Heart left ventricle (tissue), 16 donors: ENCODE measurements at regions not wholly inside any gene's neighbourhood (a gene's known extent, or its start where the extent isn't known, plus 50 kb on each side); places are given as distances from the start of the nearest gene placed in this dataset.
"Not testable (repeated sequence)": the region's sequence is repeated elsewhere in the genome, so short reads cannot be mapped to it uniquely, and the experiment has no call there.

Experiments
- ATAC-seq, 4 donors: fragments of 200-7000 bp; cut with Tn5 transposase; one replicate each; pipeline ENCODE4 v1.9.1; 2020 to 2022; ENCODE audit warnings: moderate library complexity in 4 of 4, mild to moderate bottlenecking in 3 of 4, moderate number of reproducible peaks in 1 of 4
- DNase-seq, 5 donors: peaks; one replicate each; pipeline ENCODE4 v3.0.0-alpha.2; 2020
- H3K27ac ChIP-seq, 12 donors: fragments of 200-600 bp; sonication (generic) in 4 of 12; one replicate each; pipeline versions ENCODE4 v1.5.0 to v1.8.0; 2016 to 2022; ENCODE audit warnings: mild to moderate bottlenecking in 2 of 12
- H3K27me3 ChIP-seq, 9 donors: fragments of 200-600 bp; sonication (generic) in 2 of 9; one replicate each; pipeline versions ENCODE4 v1.5.1 to v1.8.0; 2016 to 2022; ENCODE audit warnings: mild to moderate bottlenecking in 3 of 9
- H3K36me3 ChIP-seq, 9 donors: fragments of 200-600 bp; sonication (generic) in 2 of 9; one replicate each; pipeline versions ENCODE4 v1.5.0 to v1.8.0; 2018 to 2022; ENCODE audit warnings: mild to moderate bottlenecking in 2 of 9
- H3K4me1 ChIP-seq, 12 donors: fragments of 200-600 bp; sonication (generic) in 4 of 12; one replicate each; pipeline versions ENCODE4 v1.5.0 to v1.8.0; 2016 to 2022; ENCODE audit warnings: mild to moderate bottlenecking in 3 of 12
- H3K4me3 ChIP-seq, 12 donors: fragments of 200-600 bp; sonication (generic) in 4 of 12; one replicate each; pipeline versions ENCODE4 v1.5.0 to v1.8.0; 2017 to 2022; ENCODE audit warnings: mild to moderate bottlenecking in 9 of 12, moderate library complexity in 4 of 12
- H3K9me3 ChIP-seq, 12 donors: fragments of 200-600 bp; sonication (generic) in 4 of 12; one replicate each; pipeline versions ENCODE4 v1.5.0 to v1.8.0; 2016 to 2022; ENCODE audit warnings: mild to moderate bottlenecking in 1 of 12
- POLR2A ChIP-seq, 2 donors: fragments of 450-650 bp; IDR thresholded peaks; one replicate each; pipeline ENCODE4 v1.6.1; 2017; ENCODE audit warnings: antibody characterized with exemption in 2 of 2, mild to moderate bottlenecking in 2 of 2, moderate library complexity in 2 of 2
- WGBS, 4 donors: extraction: QIAGEN DNeasy Blood & Tissue Kit in 2 of 4; methylation state at CpG; one replicate each; pipeline versions ENCODE4 v1.1.5 to v1.1.7; 2013 to 2018; 5-methylcytosine and 5-hydroxymethylcytosine counted together
- intact Hi-C, 10 donors: fragments of 100-400 bp; cut with DNase I; formaldehyde crosslinking; loops; one replicate each; pipeline versions ENCODE4 v1.11.1 to v1.14.2; 2022
- TF ChIP-seq, protein P1 (sequence below), 12 donors: fragments of 200-600 bp; sonication (generic) in 4 of 12; IDR thresholded peaks; one replicate each; pipeline versions ENCODE4 v1.5.0 to v1.8.0; 2018 to 2022; ENCODE audit warnings: antibody characterized with exemption in 12 of 12, mild to moderate bottlenecking in 5 of 12
- donor health status: ischemic (EF 13 %, LVEDD 7.1; RV severe dilation, severe dysfunction).
- donor health status: healthy with polysubstance abuse.
- donor health status: DM: no; HTN: yes; CAD: no.
- donor health status: DM: no; HTN: no; CAD: no.
- donor health status: ischemic (EF 25% LVEDD 6.9; RV normal size, moderate dysfunction).
- donor health status: ischemic (EF 25% LVEDD 5.7; RV mildly dilated, moderate dysfunction).
- donor health status: healthy.
- donor health status: DM: yes; HTN: yes; CAD: no.
- donor health status: ischemic (EF 35%, LVEDD 5.7; RV mildly dilated, moderate dysfunction).
- donor health status: nonischemic (EF 11% LVEDD 7.7; RV severe dilation, severe dysfunction).
- donor health status: DM: yes; HTN: yes; CAD: no.
- donor health status: PGD.
- donor health status: ischemic (EF 29% LVEDD 5.4; RV normal size, mild dysfunction).
- donor health status: nonischemic (EF 23%, LVEDD 6.1; RV moderate dilation, normal function).

DNA sequence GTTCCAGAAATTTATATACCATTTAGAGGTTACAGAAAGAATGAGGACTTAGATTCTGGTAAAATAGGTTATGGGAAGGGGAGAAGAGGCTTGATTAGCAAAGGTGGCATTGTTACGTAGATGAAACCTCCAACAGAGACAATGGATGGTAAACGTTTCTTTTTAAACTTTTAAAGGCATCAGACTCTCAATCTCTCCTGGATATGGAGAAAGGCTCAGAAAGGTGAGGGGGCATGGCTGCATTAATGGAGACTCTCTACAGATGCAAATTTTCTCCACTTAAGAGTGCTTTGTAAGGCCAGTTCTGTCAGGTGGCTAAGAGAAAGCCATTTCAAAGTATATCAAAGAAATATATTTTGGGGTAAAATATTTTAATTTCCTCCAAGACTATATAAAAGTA, 240.9 kb upstream of the PTER start:
- WGBS, 4 donors, result 47 to 59% (median 49%) methylated on average over 2 of the region's 2 CpGs
- DNase-seq (no peak), ATAC-seq (no peak)
- H3K4me1 ChIP-seq, result peaks cover 0 to 3% (median 0%) of the 10 kb centered on the region in 12 donors
- H3K36me3 ChIP-seq, result no peaks in the 10 kb centered on the region
- H3K27me3 ChIP-seq, result no peaks in the 10 kb centered on the region
- no peak overlapping the region for H3K4me3 ChIP-seq
- no peak overlapping the region for H3K27ac ChIP-seq
- intact Hi-C loops, result no loop called here
- no peak for TF ChIP-seq POLR2A (IDR thresholded peaks at IDR 0.05)
- TF ChIP-seq, protein P1, sequence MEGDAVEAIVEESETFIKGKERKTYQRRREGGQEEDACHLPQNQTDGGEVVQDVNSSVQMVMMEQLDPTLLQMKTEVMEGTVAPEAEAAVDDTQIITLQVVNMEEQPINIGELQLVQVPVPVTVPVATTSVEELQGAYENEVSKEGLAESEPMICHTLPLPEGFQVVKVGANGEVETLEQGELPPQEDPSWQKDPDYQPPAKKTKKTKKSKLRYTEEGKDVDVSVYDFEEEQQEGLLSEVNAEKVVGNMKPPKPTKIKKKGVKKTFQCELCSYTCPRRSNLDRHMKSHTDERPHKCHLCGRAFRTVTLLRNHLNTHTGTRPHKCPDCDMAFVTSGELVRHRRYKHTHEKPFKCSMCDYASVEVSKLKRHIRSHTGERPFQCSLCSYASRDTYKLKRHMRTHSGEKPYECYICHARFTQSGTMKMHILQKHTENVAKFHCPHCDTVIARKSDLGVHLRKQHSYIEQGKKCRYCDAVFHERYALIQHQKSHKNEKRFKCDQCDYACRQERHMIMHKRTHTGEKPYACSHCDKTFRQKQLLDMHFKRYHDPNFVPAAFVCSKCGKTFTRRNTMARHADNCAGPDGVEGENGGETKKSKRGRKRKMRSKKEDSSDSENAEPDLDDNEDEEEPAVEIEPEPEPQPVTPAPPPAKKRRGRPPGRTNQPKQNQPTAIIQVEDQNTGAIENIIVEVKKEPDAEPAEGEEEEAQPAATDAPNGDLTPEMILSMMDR (IDR thresholded peaks at IDR 0.05), result no peak
- no peaks in the 10 kb centered on the region for H3K9me3 ChIP-seq

DNA sequence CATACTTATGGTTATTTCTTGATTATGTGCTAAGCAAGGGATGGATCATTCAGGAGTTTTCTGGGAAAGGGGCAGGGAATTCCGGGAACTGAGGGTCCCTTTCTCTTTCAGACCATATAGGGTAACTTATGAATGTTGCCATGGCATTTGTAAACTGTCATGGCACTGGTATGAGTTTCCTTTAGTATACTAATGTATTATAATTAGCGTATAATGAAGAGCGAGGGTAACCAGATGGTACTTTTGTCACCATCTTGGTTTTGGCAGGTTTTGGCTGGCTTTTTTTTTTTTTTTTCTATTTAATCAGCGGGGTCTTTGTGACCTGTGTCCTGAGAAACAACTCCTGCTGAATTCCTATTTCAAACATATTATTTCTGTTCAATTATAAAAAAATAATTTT, 237.6 kb upstream of the PTER start:
- TF ChIP-seq POLR2A (IDR thresholded peaks at IDR 0.05), result no peak
- TF ChIP-seq, protein P1 (IDR thresholded peaks at IDR 0.05), result no peak
- WGBS, 4 donors, result 84 to 88% (median 86%) methylated on average over 4 of the region's 4 CpGs
- H3K4me1 ChIP-seq, result peaks cover 0 to 3% (median 0%) of the 10 kb centered on the region in 12 donors
- intact Hi-C loops, result no loop called here
- peaks cover 0 to 16% (median 0%) of the 10 kb centered on the region in 12 donors for H3K9me3 ChIP-seq
- H3K4me3 ChIP-seq, result no peak overlapping the region
- DNase-seq (no peak), ATAC-seq (no peak)
- H3K27me3 ChIP-seq, result no peaks in the 10 kb centered on the region
- H3K27ac ChIP-seq, result no peak overlapping the region
- no peaks in the 10 kb centered on the region for H3K36me3 ChIP-seq

DNA sequence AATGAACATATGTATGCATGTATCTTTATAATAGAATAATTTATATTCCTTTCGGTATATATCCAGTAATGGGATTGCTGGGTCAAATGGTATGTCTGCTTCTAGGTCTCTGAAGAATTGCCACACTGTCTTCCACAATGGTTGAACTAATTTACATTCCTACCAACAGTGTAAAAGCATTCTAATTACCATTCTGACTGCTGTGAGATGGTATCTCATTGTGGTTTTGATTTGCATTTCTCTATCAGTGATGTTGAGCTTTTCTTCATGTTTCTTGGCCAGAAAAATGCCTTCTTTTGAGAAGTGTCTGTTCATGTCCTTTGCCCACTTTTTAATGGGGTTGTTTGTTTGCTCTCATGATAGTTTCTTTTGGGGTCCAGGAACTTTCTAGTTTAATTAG, 213.2 kb upstream of the PTER start:
- 88 to 94% (median 91%) methylated on average over 1 of the region's 1 CpG for WGBS, 4 donors
- peaks cover 0 to 58% (median 27%) of the 10 kb centered on the region in 12 donors for H3K9me3 ChIP-seq

DNA sequence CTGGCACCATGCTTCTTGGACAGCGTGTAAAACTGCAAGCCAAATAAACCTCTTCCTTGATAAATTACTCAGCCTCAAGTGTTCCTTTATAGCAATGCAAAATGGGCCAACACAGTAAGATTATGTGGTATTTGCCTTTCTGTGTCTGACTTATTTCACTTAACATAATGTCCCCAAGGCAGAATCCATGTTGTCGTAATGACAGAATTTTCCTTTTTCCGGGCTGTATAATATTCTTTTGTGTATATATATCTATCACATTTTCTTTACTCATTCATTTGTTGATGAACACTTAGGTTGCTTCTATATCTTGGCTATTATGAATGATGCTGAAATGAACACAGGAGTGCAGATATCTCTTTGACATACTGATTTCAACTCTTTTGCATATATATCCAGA, 209.1 kb upstream of the PTER start:
- Histone ChIP-seq H3K9me3 (peaks cover 0 to 25% (median 14%) of the 10 kb centered on the region in 12 donors), H3K27ac (no peak overlapping the region), H3K4me1 (no peaks in the 10 kb centered on the region), H3K4me3 (no peak overlapping the region), H3K36me3 (no peaks in the 10 kb centered on the region), H3K27me3 (peaks cover 0 to 3% (median 0%) of the 10 kb centered on the region in 9 donors)
- DNase-seq (no peak), ATAC-seq (no peak)
- 79 to 92% (median 86%) methylated on average over 3 of the region's 3 CpGs for WGBS, 4 donors
- TF ChIP-seq, protein P1 (IDR thresholded peaks at IDR 0.05), result no peak
- TF ChIP-seq POLR2A (IDR thresholded peaks at IDR 0.05), result no peak
- intact Hi-C loops, result no loop called here

More for the DNA sequence above, 213.2 kb upstream of the PTER start:
- H3K27me3 ChIP-seq, intact Hi-C loops, H3K4me3 ChIP-seq, H3K36me3 ChIP-seq, DNase-seq, ATAC-seq, H3K27ac ChIP-seq, H3K4me1 ChIP-seq: not testable (repeated sequence)

DNA sequence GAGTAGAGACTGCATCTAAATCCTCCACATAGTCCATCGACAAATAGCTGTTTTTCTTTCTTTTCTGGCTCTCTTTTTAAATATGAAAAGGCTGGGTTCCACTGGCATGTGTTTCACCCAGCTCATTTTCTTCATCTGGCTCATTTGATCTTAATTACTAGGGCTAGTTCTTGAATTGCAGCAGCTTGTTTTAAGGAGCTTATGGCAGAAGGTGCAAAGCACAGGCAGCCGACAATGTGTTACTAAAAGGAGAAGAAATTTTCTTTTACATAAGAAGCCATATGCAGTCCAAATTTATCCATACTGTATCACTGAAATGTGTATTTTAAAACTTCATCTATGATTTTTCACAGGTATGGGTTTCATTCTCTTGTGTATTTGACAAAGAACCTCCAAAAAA, 205.6 kb upstream of the PTER start:
- TF ChIP-seq, protein P1 (IDR thresholded peaks at IDR 0.05), result no peak
- no peak for TF ChIP-seq POLR2A (IDR thresholded peaks at IDR 0.05)
- intact Hi-C loops, result loop anchor here in 1 of 10 donors (5.0 kb wide), 1 partner anchor 59 kb away; no protein-coding TSS in a partner anchor
- no peak for DNase-seq
- Histone ChIP-seq H3K4me3 (no peak overlapping the region), H3K27ac (no peak overlapping the region), H3K4me1 (no peaks in the 10 kb centered on the region), H3K27me3 (peaks cover 0 to 6% (median 0%) of the 10 kb centered on the region in 9 donors), H3K36me3 (no peaks in the 10 kb centered on the region), H3K9me3 (peaks cover 0 to 9% (median 0%) of the 10 kb centered on the region in 12 donors)
- WGBS, 4 donors, result 76 to 86% (median 84%) methylated on average over 2 of the region's 2 CpGs
- ATAC-seq, result no peak
